Choroid plexus epithelial cell (primary cell): ENCODE measurements at regions not wholly inside any gene's neighbourhood (a gene's known extent, or its start where the extent isn't known, plus 50 kb on each side); places are given as distances from the start of the nearest gene placed in this dataset.

Experiments
- DNase-seq: peaks from one replicate; pipeline ENCODE4 v3.0.0-alpha.2; 2010; ENCODE audit warnings: low read depth
- H3K4me3 ChIP-seq: 2 replicates; pipeline ENCODE4 v1.5.1; 2011; ENCODE audit warnings: low read depth, mild to moderate bottlenecking, control low read depth, low read length, moderate library complexity
- TF ChIP-seq, protein P1 (sequence below): conservative IDR thresholded peaks from 2 replicates; pipeline ENCODE4 v1.5.1; 2011; ENCODE audit warnings: low read depth, mild to moderate bottlenecking, control low read depth, inconsistent platforms, low read length, moderate library complexity

GRCh38 chr12:87783467-87783866 lies 245.7 kb downstream of the C12orf50 start:
- no peak for DNase-seq
- TF ChIP-seq, protein P1, sequence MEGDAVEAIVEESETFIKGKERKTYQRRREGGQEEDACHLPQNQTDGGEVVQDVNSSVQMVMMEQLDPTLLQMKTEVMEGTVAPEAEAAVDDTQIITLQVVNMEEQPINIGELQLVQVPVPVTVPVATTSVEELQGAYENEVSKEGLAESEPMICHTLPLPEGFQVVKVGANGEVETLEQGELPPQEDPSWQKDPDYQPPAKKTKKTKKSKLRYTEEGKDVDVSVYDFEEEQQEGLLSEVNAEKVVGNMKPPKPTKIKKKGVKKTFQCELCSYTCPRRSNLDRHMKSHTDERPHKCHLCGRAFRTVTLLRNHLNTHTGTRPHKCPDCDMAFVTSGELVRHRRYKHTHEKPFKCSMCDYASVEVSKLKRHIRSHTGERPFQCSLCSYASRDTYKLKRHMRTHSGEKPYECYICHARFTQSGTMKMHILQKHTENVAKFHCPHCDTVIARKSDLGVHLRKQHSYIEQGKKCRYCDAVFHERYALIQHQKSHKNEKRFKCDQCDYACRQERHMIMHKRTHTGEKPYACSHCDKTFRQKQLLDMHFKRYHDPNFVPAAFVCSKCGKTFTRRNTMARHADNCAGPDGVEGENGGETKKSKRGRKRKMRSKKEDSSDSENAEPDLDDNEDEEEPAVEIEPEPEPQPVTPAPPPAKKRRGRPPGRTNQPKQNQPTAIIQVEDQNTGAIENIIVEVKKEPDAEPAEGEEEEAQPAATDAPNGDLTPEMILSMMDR = no peak
- no peak overlapping the region for H3K4me3 ChIP-seq

GRCh38 chr12:87782838-87783237 lies 246.4 kb downstream of the C12orf50 start:
- H3K4me3 ChIP-seq = no peak overlapping the region
- TF ChIP-seq, protein P1 = no peak
- no peak for DNase-seq

DNA sequence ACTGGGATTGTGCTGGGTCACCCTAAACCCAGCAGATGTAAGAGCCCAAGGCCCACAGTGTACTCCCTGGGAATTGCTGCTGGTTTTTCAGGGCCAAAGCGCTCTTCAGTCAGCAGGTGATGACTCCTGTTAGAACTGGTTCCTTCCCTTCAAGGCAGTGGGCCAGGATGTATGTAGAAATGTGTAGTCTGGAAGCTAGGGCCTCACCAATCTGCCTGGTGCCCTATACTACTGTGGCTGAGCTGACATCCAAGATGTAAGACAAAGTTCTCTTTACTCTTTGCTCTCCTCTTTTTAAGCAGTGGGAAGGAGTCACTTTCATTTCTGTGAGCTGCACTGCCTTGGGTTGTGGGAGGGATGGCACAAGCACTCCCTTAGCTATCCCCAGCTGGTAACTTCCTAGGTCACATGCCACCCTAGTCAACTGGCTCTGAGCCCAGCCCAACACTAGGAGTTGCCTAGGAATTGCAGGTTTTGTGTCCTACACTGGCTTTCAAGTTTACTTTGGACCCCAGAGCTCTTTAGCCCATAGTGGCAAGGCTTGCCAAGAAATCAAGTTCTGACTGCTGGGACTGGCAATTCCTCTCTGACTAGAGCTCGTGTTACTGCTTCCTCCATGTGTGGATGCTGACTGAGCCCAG lies 249.2 kb downstream of the C12orf50 start:
- TF ChIP-seq, protein P1 = no peak
- H3K4me3 ChIP-seq = no peak overlapping the region
- peak; percentile 39 for DNase-seq

- peak; percentile 82 for DNase-seq
- H3K4me3 ChIP-seq = no peak overlapping the region
- TF ChIP-seq, protein P1 = no peak
These were observed 250.2 kb downstream of the C12orf50 start for GRCh38 chr12:87779016-87779415.

DNA sequence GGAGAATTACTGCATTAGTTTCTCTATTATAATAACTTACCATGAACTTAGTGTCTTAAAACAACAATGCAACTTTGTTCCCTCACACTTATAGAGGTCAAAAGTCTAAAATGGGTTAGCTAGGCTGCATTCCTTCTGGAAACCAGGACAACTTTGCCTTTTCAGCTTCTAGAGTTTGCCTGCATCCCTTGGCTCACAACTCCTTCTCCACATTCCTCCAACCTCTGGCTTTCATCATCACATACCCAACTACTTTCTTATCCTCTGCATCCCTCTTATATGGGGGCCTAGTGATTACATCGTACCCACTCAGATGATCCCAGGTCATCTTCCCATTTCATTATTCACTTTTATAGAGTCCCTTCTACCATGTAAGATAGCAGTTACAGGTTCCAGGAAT lies 251.1 kb downstream of the C12orf50 start:
- DNase-seq = no peak
- no peak overlapping the region for H3K4me3 ChIP-seq
- TF ChIP-seq, protein P1 = no peak

GRCh38 chr12:87775784-87776183 lies 253.4 kb downstream of the C12orf50 start:
- DNase-seq = no peak
- peak overlapping the region; percentile 20 for H3K4me3 ChIP-seq
- TF ChIP-seq, protein P1 = no peak

GRCh38 chr12:87775051-87775450 lies 254.2 kb downstream of the C12orf50 start:
- no peak overlapping the region for H3K4me3 ChIP-seq
- no peak for DNase-seq
- TF ChIP-seq, protein P1 = no peak
